HepG2 (cell line): ENCODE measurements at regions not wholly inside any gene's neighbourhood (a gene's known extent, or its start where the extent isn't known, plus 50 kb on each side); places are given as distances from the start of the nearest gene placed in this dataset.

Experiments used
- ATAC-seq: fragments of 200-7000 bp; cut with Tn5 transposase; 3 replicates; pipeline ENCODE4 v1.9.1; 2020; ENCODE audit warnings: mild to moderate bottlenecking, moderate library complexity
- BruUV-seq: library from RNA; stranded (reverse); fragments of 400-500 nt; replicated peaks from 2 replicates; lab custom pipeline; 2021; lab: Mats Ljungman, UMichigan
- CTCF ChIA-PET: fragments of 300-600 bp; formaldehyde crosslinking; extraction: SDS; loops from one replicate; lab custom pipeline; 2021; ENCODE audit warnings: low total read pairs, inconsistent platforms, low intra/inter-chr PET ratio; lab: Yijun Ruan, JAX
- POLR2A ChIA-PET: fragments of 350-600 bp; sonication (Branson Sonifier 250); formaldehyde crosslinking; loops from one replicate; lab custom pipeline; 2020; ENCODE audit warnings: antibody characterized with exemption, inconsistent platforms; lab: Yijun Ruan, JAX
- DNase-seq: peaks from one replicate; pipeline ENCODE4 v3.0.0-alpha.2; 2015; ENCODE audit warnings: low spot score
- FAIRE-seq: peaks from 3 replicates; lab custom pipeline; 2011; peaks lifted over from hg19 to GRCh38; lab: Jason Lieb, UNC
- H2AFZ ChIP-seq: one replicate; pipeline ENCODE4 v1.6.1; 2011; ENCODE audit warnings: low read length, inconsistent platforms
- H3K27ac ChIP-seq: fragments of 300-600 bp; 3 replicates; pipeline ENCODE4 v1.8.0; 2011; ENCODE audit warnings: mixed run types, mild to moderate bottlenecking, mixed read lengths, low read length, inconsistent platforms; ENCODE audit not compliant: insufficient read depth; ENCODE audit errors: extremely low read length
- H3K27me3 ChIP-seq, 2 experiments: fragments of 200-600 bp in 1 of 2; 2 replicates in 1 of 2; 3 replicates in 1 of 2; pipeline versions ENCODE4 v1.6.0 to v1.8.0; 2011; ENCODE audit warnings: low read length in 2 of 2, mild to moderate bottlenecking in 2 of 2, moderate library complexity in 2 of 2, inconsistent platforms in 1 of 2; ENCODE audit not compliant: insufficient read depth in 2 of 2, control insufficient read depth in 1 of 2
- H3K36me3 ChIP-seq, 2 experiments: fragments of 200-600 bp in 1 of 2; replicated peaks in 1 of 2; 2 replicates in 1 of 2; 3 replicates in 1 of 2; pipeline versions ENCODE4 v1.5.1 to v1.8.0; 2011; ENCODE audit warnings: low read length in 2 of 2, inconsistent platforms in 1 of 2; ENCODE audit not compliant: insufficient read depth in 2 of 2, control insufficient read depth in 1 of 2
- H3K4me1 ChIP-seq: 2 replicates; pipeline ENCODE4 v1.5.1; 2012; ENCODE audit warnings: low read length, inconsistent platforms; ENCODE audit not compliant: insufficient read depth
- H3K4me2 ChIP-seq: 2 replicates; pipeline ENCODE4 v1.6.0; 2011; ENCODE audit warnings: low read depth, low read length, inconsistent platforms
- H3K4me3 ChIP-seq, 3 experiments: fragments of 200-600 bp in 1 of 3; sonication (generic), shearing (Covaris generic) in 1 of 3; replicated peaks in 1 of 3; 2 replicates each; pipeline ENCODE4 v1.5.1; 2011 to 2016; ENCODE audit warnings: low read length in 3 of 3, inconsistent platforms in 2 of 3, low read depth in 2 of 3, mild to moderate bottlenecking in 2 of 3, control low read depth in 1 of 3, mixed read lengths in 1 of 3; ENCODE audit not compliant: insufficient read depth in 1 of 3
- H3K79me2 ChIP-seq: one replicate; pipeline ENCODE4 v1.6.1; 2011; ENCODE audit warnings: low read length, inconsistent platforms; ENCODE audit not compliant: insufficient read depth
- H3K9ac ChIP-seq: 2 replicates; pipeline ENCODE4 v1.6.0; 2011; ENCODE audit warnings: mild to moderate bottlenecking, low read depth, low read length, inconsistent platforms; ENCODE audit not compliant: insufficient read depth
- H3K9me3 ChIP-seq: 2 replicates; pipeline ENCODE4 v1.5.1; 2012; ENCODE audit warnings: mild to moderate bottlenecking, low read length
- H4K20me1 ChIP-seq: 2 replicates; pipeline ENCODE4 v1.6.0; 2011; ENCODE audit warnings: inconsistent platforms, mild to moderate bottlenecking, low read length, moderate library complexity; ENCODE audit not compliant: insufficient read depth
- KMT2B ChIP-seq: IDR thresholded peaks from 2 replicates; pipeline ENCODE4 v1.6.1; 2016; ENCODE audit warnings: missing genetic modification reagents, missing compliant biosample characterization
- PHF5A ChIP-seq: IDR thresholded peaks from one replicate; pipeline ENCODE4 v1.6.1; 2018; ENCODE audit warnings: low read depth, missing genetic modification reagents; ENCODE audit not compliant: unreplicated experiment
- SP140L ChIP-seq: sonication (generic); formaldehyde crosslinking; IDR thresholded peaks from 2 replicates; pipeline ENCODE4 v1.4.0; 2020; ENCODE audit warnings: missing genetic modification reagents, borderline replicate concordance
- ZNF558 ChIP-seq: sonication (generic); formaldehyde crosslinking; IDR thresholded peaks from 2 replicates; pipeline ENCODE4 v1.9.0; 2022; ENCODE audit warnings: mild to moderate bottlenecking, missing genetic modification reagents, borderline replicate concordance
- ZNF629 ChIP-seq: sonication (generic); formaldehyde crosslinking; conservative IDR thresholded peaks from 2 replicates; pipeline ENCODE4 v1.5.0; 2020; ENCODE audit warnings: missing genetic modification reagents
- ZNF749 ChIP-seq: sonication (generic); formaldehyde crosslinking; IDR thresholded peaks from 2 replicates; pipeline ENCODE4 v1.8.0; 2022; ENCODE audit warnings: mild to moderate bottlenecking, missing genetic modification reagents, moderate library complexity, borderline replicate concordance
- WGBS: methylation state at CpG from one replicate; pipeline ENCODE4 v1.1.6; 2017; ENCODE audit warnings: low lambda C conversion rate; 5-methylcytosine and 5-hydroxymethylcytosine counted together
- in situ Hi-C: cut with HindIII; loops from 2 replicates; pipeline ENCODE4 v1.10.0; 2017; ENCODE audit warnings: low pct_unique_long_range_greater_than_20kb; ENCODE audit not compliant: extremely low pct_ligation_motif_present
- intact Hi-C: fragments of 100-400 bp; cut with micrococcal nuclease; formaldehyde crosslinking; loops from one replicate; pipeline ENCODE4 v1.10.0; 2022; ENCODE audit not compliant: unreplicated experiment
- TF ChIP-seq, protein P1 (sequence below): sonication (generic); formaldehyde crosslinking; IDR thresholded peaks from 2 replicates; pipeline ENCODE4 v1.8.1; 2022; ENCODE audit warnings: low read depth, mild to moderate bottlenecking, missing genetic modification reagents
- TF ChIP-seq, protein P2 (sequence below): sonication (generic); formaldehyde crosslinking; IDR thresholded peaks from 2 replicates; pipeline ENCODE4 v1.5.0; 2020; ENCODE audit warnings: missing genetic modification reagents
- TF ChIP-seq, protein P3 (sequence below): sonication (generic); formaldehyde crosslinking; IDR thresholded peaks from 2 replicates; pipeline ENCODE4 v1.8.0; 2022; ENCODE audit warnings: mild to moderate bottlenecking, missing genetic modification reagents, borderline replicate concordance

DNA sequence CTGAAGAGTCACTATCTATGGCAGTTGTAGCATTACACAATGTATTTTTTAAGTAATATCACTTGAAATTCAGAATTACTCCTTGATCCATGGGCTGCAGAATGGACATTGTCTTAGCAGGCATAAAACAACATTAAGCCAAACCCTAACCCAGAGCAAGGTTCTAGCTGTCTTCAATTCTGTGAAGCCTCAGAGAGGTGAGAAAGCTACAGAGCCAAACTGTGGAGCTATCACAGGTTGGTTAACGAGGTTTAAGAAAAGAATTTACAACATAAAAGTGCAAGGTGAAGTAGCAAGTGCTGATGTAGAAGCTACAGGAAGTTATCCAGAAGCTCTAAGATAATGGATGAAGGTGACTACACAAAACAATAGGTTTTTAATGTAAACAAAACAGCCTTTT lies 582.7 kb upstream of the POT1 start (continued):
- TF ChIP-seq, protein P1, sequence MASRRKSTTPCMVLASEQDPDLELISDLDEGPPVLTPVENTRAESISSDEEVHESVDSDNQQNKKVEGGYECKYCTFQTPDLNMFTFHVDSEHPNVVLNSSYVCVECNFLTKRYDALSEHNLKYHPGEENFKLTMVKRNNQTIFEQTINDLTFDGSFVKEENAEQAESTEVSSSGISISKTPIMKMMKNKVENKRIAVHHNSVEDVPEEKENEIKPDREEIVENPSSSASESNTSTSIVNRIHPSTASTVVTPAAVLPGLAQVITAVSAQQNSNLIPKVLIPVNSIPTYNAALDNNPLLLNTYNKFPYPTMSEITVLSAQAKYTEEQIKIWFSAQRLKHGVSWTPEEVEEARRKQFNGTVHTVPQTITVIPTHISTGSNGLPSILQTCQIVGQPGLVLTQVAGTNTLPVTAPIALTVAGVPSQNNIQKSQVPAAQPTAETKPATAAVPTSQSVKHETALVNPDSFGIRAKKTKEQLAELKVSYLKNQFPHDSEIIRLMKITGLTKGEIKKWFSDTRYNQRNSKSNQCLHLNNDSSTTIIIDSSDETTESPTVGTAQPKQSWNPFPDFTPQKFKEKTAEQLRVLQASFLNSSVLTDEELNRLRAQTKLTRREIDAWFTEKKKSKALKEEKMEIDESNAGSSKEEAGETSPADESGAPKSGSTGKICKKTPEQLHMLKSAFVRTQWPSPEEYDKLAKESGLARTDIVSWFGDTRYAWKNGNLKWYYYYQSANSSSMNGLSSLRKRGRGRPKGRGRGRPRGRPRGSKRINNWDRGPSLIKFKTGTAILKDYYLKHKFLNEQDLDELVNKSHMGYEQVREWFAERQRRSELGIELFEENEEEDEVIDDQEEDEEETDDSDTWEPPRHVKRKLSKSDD (CRISPR knock-in tag) = no peak
- TF ChIP-seq, protein P2, sequence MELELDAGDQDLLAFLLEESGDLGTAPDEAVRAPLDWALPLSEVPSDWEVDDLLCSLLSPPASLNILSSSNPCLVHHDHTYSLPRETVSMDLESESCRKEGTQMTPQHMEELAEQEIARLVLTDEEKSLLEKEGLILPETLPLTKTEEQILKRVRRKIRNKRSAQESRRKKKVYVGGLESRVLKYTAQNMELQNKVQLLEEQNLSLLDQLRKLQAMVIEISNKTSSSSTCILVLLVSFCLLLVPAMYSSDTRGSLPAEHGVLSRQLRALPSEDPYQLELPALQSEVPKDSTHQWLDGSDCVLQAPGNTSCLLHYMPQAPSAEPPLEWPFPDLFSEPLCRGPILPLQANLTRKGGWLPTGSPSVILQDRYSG (CRISPR knock-in tag) = no peak
- TF ChIP-seq ZNF558 = no peak

DNA sequence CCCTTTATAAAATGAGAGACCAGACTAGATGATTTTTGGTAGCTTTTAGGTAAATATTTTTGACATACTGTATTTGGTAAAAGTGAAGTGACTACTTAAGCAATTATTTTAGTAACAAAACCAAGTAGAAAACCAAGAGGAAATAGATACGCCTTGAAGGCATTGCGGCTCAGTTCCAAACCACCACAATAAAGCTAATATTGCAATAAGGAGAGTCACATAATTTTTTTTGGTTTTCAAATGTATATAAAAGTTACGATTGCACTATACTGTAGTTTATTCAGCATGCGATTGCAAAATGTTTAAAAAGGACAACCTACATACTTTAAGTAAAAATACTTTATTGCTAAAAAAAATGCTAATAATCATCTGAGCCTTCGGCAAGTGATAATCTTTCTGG lies 581.7 kb upstream of the POT1 start:
- BruUV-seq = no TSS peak
- H3K27ac ChIP-seq = no peak overlapping the region
- H3K27me3 ChIP-seq = no peaks in the 10 kb centered on the region
- no peak for DNase-seq
- H3K36me3 ChIP-seq = no peaks in the 10 kb centered on the region
- H3K4me2 ChIP-seq = no peak overlapping the region
- H2AFZ ChIP-seq = no peak overlapping the region
- H3K4me1 ChIP-seq = no peaks in the 10 kb centered on the region
- no peak overlapping the region for H3K4me3 ChIP-seq
- TF ChIP-seq KMT2B (CRISPR knock-in tag) (no peak), ZNF749 (CRISPR knock-in tag) (no peak), ZNF629 (no peak), PHF5A (CRISPR knock-in tag) (no peak), SP140L (no peak)
- TF ChIP-seq, protein P3, sequence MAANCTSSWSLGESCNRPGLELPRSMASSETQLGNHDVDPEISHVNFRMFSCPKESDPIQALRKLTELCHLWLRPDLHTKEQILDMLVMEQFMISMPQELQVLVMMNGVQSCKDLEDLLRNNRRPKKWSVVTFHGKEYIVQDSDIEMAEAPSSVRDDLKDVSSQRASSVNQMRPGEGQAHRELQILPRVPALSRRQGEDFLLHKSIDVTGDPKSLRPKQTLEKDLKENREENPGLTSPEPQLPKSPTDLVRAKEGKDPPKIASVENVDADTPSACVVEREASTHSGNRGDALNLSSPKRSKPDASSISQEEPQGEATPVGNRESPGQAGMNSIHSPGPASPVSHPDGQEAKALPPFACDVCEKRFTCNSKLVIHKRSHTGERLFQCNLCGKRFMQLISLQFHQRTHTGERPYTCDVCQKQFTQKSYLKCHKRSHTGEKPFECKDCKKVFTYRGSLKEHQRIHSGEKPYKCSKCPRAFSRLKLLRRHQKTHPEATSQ (CRISPR knock-in tag) = no peak
- no peak for ATAC-seq
- ChIA-PET POLR2A (no interaction called here), CTCF (no interaction called here)
- no peak overlapping the region for H3K9ac ChIP-seq
- intact Hi-C loops (no loop called here), in situ Hi-C loops (no loop called here)
- H4K20me1 ChIP-seq = no peaks in the 10 kb centered on the region
- no peaks in the 10 kb centered on the region for H3K79me2 ChIP-seq
- FAIRE-seq = no peak
- WGBS = 20% methylated on average over 5 of the region's 5 CpGs
- peaks cover 7% of the 10 kb centered on the region for H3K9me3 ChIP-seq
